GM19035 (cell line): ENCODE measurements at regions not wholly inside any gene's neighbourhood (a gene's known extent, or its start where the extent isn't known, plus 50 kb on each side); places are given as distances from the start of the nearest gene placed in this dataset.
"Not testable (repeated sequence)": the region's sequence is repeated elsewhere in the genome, so short reads cannot be mapped to it uniquely, and the experiment has no call there.

Source experiments
- ATAC-seq: cut with Tn5 transposase; IDR thresholded peaks from one replicate; pipeline ENCODE4 v1.9.1; 2021; ENCODE audit not compliant: unreplicated experiment

- no peak for ATAC-seq
These were observed 1474.1 kb upstream of the SEL1L start for GRCh38 chr14:83007641-83008225.

DNA sequence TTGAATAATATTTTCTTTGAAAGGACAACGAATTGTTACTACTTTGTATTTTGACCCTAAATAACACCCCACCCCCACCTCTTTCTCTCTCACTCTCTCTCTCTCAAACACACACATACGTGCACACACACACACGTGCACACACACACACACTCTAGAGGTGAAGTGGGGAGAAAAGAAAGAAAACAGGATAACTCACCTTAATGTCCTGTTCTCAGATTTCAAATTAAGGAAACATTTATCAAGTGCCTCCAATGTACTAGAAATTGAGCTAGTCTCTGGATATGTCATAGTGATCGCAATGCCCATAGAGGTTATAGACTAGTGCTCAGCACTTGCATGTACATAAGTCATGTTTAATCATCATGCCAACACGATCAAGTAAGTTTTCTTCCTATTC, 1483.6 kb upstream of the SEL1L start:
- ATAC-seq: no peak

DNA sequence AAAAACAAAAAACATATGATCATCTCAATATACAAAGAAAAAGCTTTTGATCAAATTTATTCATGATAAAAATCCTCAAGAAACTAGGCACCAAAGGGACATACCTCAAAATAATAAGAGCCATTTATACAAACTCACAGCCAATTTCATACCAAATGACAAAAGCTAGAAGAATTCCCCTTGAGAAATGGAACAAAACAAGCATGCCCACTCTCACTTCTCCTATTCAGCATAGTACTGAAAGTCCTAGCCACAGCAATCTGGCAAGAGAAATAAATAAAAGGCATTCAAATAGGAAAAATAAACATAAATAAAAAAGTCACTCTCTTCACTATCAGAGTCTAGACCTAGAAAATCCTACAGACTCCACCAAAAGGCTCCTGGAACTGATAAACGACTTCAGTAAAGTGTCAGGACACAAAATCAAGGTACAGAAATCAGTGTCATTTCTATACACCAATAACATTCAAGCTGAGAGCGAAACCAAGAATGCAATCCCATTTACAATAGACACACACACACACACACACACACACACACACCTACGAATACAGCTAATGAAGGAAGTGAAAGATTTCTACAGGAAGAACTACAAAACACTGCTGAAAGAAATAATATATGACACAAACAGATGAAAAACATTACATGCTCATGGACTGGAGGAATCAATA, 1486.2 kb upstream of the SEL1L start:
- no peak for ATAC-seq

DNA sequence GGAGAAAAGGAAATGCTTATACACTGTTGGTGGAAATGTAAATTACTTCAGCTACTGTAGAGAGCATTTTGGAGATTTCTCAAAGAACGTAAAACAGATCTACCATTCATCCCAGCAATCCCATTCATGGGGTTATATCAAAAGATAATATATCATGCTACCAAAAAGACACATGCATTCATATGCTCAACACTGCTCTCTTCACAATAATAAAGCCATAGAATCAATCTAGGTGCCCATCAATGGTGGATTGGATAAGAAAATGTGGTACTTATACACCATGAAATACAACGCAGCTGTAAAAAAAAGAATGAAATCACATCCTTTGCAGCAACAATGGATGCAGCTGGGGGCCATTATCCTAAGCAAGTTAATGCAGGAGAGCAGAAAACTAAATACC, 1487.7 kb upstream of the SEL1L start:
- no peak for ATAC-seq

- no peak for ATAC-seq
These were observed 1489.7 kb upstream of the SEL1L start for GRCh38 chr14:83023369-83023768.

DNA sequence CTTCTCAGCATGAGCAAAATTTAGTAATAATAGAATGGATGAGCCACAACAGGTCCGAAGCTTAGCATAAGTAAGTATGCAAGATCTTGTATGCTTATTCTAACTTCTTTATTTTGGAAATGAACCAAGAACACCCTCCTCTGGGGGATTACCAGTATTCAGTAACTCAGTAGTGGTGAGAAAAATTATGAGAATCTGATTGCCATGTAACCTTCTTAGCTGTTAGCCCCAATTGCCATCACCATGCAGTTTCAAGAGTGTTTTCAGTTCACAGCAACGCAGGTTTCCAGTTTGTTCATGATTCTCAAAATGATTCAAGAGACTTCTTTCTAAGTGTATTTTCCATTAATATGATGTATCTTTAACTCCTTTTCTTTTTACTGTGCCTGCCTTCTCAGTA, 1507.6 kb upstream of the SEL1L start:
- ATAC-seq: no peak

DNA sequence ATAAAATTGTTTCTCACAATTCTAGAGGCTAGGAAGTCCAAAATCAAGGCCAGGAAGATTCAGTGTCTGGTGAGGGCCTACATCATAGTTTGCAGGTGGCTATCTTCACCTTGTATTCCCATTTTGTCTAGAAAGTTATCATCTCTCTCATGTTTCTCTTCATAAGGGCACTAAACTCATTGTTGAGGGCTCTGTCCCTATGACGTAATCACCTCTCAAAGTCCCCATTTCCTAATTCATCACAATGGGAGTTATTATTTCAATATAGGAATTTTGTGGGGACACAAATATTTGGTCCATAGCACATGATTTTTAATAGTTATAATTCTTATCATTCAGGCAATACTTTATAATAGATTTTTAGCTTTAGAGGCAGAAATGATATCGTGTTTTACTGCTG, 1509.2 kb upstream of the SEL1L start:
- no peak for ATAC-seq

- ATAC-seq: no peak
These were observed 1510.3 kb upstream of the SEL1L start for GRCh38 chr14:83044001-83044400.

DNA sequence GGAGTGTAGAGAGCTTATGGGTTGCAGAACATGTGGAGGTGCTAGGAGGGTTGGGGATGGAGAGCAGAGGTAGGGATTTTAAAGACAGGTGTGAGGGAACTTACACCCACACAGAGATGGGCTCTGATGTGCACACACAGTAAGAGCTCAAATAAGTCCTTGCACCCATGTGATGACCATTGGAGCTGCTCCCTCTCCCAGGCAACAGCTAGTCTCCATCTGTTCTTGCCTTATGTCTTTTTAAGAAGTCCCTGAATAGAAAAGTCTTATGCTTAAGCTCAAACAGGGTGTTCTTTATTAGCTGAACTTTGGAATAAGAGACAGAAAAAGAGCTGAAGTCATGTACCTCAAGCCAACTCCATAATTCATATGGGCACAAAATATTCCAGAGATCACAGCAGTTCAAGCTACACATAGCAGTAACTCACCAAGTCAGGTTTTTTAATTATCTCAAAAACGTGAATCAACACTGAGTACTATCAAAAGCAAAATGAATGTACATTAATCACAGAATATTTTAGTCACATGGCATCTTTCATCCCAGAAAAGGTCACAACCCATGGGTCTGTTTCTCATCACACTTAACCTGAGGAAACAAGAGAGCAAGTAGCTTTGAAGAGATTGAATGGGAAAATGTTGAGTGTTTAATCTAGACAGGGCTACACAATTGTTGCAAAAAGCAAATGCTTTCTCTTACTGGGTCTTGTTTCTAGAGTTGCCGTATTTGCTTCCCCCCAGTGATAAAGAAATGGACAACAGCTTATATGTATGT, 1513.6 kb upstream of the SEL1L start:
- no peak for ATAC-seq

- no peak for ATAC-seq
These were observed 1519.5 kb upstream of the SEL1L start for GRCh38 chr14:83053022-83053710.

GRCh38 chr14:83058068-83058467, 1524.4 kb upstream of the SEL1L start:
- no peak for ATAC-seq

DNA sequence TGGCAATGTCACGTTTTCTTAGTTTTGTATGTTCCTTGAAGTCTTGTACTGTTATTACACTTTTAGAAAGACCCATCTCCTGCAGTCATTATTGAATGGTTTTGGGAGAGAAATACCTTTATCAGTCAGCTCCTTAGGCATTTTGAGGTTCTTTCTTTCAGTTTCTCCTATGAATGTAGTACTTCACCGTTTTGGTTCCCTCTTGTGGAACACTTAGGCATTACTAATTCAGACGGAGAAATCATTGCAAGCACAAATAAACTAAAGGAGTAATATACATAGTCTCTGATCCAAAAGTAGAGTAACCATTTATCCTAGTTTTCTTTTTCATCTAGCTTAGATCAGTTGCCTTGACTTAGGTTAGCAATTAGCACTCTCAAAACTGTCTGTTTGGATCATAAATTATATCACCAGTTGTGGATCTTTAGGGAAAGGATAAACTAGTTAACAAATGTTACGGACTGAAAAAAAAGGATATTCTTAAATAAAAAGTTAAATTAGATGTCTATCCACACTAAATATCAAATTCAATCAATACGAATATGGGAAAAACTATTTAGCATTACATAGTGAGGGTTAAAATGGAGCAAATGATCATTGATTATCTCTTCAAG, 1538.3 kb upstream of the SEL1L start:
- no peak for ATAC-seq

DNA sequence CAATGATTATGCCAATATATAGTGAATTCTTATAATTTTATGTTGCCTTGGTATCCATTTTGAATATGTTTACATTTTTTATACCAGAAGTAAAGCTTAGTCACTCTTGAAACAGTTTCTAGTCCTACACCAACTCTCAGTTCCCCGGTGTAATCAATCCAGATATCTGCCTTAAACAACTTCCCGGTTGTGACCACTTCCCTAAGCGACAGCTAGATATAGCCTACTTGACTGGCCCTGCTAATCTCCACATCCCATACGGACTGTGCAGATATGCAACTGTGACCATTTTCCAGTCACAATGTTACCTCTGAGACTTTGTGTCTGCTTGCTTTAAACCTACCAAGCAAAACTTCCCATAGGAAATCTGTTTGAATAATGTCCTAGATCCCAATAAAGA, 1551.5 kb upstream of the SEL1L start:
- no peak for ATAC-seq

DNA sequence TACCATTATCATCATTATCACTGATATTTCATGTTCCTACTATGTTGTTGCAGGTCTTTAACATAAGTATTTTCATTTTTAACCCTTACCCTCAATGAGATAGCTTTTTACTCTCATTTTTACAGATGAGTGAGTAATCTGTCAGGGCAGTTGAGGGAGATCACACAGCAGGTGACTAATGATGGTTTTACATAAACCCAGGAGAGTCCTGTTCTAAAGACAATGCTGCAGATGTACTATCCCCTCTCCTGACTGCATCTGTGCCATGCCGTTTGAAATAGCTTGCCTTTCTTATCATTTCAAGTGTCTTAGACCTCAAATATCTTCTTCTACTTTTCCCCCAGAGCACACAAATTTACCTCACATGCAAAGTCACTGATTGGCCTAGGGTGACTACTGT, 1552.1 kb upstream of the SEL1L start:
- no peak for ATAC-seq

GRCh38 chr14:83091991-83092956, 1558.6 kb upstream of the SEL1L start:
- not testable (repeated sequence) for ATAC-seq

GRCh38 chr14:83096092-83096491, 1562.4 kb upstream of the SEL1L start:
- ATAC-seq: no peak

- ATAC-seq: no peak
These were observed 1568.2 kb upstream of the SEL1L start for GRCh38 chr14:83101846-83102245.

DNA sequence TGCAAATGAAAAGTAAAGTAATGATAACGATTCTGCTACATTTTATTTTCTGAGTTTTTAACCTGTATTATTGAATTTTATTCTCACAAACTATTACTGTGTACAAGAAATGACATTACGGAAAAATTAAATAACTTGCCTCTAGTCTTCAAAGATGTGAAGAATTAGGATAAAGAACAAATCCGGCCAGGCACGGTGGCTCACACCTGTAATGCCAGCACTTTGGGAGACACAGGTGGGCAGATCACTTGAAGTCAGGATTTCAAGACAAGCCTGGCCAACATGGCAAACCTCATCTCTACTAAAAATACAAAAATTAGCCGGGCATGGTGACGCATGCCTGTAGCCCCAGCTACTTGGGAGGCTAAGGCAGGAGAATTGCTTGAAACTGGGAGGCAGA, 1584.4 kb upstream of the SEL1L start:
- ATAC-seq: no peak

DNA sequence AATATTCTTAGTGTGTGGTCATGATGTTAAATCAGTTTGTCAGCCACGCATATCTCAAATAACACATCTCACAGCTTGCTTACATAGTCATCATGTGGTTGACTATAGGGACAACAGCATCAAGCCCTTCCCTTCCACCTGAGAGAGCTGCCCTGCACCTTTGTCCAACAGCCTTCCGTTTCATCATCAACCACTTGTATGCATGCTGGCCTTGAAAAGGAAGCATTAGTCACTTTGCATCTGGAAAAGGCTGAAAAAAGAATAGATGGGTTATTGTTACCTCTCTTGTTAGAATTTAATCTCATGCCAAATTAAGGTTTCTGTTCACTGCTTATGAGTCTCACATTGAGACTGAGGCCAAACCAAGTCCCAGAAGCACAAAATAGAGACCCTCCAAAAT, 1586.5 kb upstream of the SEL1L start:
- ATAC-seq: no peak

DNA sequence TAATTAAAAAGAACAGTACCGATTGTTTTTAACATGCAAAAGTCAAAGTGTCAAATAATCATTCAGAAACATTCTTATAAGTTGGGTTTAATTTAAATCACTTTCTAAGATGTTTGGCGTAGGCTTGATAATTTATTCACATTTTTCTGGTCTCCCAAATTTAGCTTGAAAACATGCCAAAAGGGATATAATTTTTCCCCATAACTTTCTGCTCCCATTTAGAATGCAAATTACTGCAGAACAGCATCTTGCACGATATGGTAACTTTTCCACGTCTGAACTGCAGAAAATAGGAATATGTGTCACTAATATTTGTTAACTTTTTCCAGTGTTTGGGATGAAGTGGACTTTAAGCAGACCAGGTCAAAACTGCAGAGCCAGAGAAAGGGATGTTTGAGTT, 1592.4 kb upstream of the SEL1L start:
- ATAC-seq: no peak
